Umbilical cord (tissue), 1 donor: ENCODE measurements at regions not wholly inside any gene's neighbourhood (a gene's known extent, or its start where the extent isn't known, plus 50 kb on each side); places are given as distances from the start of the nearest gene placed in this dataset.

ENCODE experiments used
- DNase-seq: peaks from one replicate; pipeline ENCODE4 v3.0.0-alpha.2; 2015; ENCODE audit warnings: low spot score

DNA sequence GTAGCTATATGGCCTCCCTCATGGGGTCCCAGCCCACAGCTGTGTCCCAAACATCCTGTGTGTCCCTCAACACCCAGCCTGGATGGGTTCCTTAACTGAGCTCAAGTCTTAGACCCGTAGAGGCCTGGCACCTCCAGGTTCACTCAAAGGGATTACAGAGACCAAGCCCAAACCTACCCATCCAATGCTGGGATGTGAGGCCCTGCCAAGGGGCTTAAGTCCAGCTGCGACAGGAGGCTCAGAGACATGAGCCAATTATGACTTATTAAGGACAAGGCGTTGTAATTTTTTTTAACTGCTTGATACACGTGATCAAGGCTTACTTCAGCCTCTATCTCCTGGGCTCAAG, 105.6 kb upstream of the RET start:
- no peak for DNase-seq

DNA sequence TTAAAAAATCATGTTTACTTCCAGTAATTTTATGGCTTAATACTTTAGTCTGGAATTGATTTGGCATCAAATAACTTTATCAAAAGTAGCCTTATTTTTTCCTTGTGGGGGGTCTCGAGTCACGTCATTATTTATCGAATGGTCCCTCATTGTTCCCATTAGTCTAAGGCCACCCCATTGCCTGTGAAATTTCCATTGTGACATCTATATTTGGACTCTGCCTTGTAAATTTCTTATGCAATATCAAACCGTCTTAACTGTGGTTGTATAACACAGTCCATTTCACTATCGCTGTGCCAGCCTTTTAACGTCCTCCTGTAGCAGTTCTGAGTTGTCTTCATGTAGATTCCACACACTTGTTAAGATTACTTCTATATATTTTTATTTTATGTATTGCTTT, 103.9 kb upstream of the RET start:
- no peak for DNase-seq

DNA sequence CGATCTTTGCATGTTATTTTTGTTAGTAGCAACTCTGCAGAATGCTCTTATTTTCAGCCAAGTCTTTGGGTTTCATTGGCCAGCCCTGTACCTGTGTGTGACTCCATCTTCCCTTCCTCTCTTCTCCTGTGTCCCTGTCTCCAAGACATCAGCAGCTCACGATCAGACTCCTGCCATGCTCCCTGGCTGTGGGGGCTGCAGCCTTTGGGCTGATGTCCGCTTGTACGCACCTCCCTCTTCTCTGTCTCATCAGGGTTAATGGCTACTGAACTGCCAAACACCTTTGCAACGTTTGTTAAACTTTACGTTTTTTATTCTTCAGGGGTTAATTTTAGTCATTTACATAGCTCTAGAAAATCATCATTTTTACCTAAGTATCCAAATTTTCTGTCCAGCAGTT, 103.5 kb upstream of the RET start:
- DNase-seq, result no peak

- no peak for DNase-seq
Measured at GRCh38 chr10:42973870-42974692, 102.8 kb upstream of the RET start.

GRCh38 chr10:42974693-42975002, 102.2 kb upstream of the RET start:
- DNase-seq, result no peak

DNA sequence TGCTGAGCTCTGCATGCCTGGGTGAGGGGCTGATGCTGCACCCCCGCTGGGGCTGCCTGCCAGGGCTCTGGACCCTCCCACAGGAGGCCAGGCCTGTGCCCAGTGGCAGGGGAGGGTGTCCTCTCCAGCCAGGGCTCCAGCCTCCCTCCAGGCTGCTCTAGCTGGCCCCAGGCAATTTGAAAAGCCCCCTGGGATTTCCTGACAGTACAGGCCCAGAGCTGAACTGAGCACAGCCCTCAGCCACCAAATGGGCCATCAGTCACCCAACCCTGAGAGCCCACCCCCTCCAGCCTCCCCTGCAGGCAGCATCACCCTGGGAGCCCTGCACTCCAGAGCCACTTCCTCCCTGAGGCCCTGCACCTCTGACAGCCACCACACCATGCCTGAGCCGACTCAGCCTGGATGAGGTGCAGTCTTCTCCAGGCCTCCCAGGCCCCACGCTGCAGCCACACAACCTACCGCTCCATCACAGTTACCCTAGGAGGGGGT, 101.8 kb upstream of the RET start:
- DNase-seq, result no peak

DNA sequence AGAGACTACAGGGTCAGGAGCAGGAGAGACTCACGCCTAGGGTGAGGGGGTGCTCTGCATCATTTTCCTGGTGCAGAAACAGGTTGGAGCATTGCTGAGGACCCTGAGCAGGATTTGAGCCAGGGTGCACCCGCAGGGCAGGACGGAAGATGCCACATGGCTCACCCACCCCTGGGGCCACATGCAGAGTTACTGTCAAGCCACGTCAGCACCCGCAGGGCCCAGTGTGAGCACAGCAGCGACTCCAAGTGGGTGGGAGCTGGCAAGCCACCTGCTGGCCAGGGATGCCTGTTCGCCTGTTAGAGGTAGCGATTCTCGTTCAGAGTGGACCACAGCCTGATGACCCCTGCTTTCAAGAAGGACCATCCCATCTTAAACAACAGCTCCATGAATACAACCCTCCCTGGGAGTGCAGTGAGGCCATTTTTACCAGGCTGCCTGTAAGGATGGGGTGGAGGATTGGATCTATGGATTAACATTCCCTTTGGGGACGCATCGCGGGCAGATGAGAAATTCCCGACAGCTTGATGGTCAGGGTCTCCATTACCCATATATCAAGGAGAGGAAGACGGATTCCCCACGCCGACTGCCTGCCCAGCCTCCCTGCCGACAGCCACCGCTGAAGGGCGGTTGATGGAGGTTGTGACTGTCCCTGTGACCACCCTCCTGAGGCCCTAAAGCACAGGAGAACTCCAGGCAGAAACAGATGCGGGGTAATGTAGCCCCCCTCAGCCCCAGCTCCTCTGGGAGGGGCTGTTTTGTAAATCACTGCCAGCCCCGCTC, 101.1 kb upstream of the RET start:
- no peak for DNase-seq

DNA sequence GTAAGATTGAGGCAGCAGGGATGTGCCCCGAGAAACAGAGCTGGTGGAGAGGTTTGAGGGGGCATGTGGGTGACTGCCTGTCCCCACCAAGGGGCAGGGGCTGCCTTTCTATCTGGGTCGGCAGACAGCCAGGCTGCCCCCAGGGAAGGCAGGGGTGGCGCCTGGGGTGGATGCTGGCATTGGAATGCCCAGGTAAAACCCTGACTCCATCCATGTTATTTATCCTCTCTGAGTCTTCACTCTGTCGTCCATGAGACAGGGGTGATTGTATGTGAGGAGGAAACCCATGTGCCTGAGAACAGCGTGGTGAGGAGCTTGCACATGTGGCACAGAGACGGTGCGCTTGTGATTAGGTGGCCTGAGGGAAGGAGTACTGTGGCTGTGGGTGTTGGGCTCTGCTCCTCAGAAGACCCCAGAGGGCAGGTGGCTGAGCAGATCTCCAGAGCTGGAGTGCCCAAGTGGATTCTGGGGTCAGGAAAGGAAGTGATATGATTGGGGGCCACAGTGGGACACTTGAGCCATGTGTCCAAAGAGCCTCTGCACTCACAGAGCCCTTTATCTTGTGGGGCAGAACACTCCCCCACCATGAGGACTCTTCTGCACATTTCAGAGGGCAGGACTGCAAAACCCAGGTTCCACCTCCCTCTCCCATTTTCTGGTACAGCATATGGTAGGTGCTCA, 100.4 kb upstream of the RET start:
- DNase-seq, result no peak

GRCh38 chr10:42977032-42977416, 99.8 kb upstream of the RET start:
- no peak for DNase-seq

DNA sequence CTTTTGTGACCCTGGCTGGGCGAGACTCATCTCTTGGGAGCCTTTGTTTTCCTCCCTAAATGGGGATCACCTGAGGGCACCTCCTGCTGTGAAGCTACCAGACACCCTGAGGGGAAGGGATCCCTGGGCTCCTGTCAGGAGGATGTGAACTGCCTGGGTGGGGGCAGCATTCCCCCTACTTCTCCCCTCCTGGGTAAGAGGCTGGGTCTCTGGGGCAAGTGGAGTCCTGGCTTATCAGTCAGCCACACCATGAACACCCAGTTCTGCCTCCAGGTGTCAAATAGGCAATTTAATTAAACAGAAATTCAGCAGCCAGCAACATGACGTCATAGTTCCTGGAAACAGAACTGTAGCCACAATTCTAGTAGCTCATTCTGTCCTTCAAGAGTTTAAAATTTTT, 97.7 kb upstream of the RET start:
- no peak for DNase-seq

DNA sequence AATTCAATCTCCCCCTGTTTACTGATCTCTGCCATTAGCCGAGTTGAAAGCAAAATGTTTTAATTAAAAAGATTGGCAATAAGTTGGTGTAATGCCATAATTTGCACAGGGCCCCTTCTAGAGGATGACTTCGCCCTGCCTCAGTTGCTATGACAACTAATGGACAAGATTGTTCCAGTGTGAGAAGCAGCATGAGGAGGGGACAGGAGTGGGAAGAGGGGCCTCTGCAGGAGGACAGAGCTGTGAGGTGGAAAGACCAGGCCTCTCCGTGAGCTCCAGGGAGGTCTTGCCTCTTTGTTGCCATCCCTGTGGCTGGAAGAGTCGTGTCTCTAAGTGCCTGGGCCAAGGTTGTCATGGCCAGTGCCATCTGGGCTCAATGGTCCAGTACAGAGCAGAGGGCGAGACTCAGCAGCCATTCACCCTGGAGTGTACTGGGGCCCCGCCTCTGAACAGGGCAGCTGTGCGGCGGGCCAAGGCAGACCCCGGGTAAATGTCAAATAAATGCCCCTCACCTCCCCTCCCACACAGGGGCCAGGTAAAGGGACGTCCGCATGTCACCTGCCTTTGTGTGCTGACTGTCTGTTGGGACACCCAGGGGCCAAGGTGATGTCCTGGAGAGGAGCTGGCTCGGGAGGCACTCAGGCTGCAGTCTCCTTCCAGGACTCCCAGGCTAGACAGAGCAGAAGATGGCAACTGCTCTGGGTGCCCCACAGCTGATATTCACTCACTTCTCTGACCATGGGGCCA, 97.0 kb upstream of the RET start:
- no peak for DNase-seq

GRCh38 chr10:42980553-42981357, 96.1 kb upstream of the RET start:
- DNase-seq, result no peak

DNA sequence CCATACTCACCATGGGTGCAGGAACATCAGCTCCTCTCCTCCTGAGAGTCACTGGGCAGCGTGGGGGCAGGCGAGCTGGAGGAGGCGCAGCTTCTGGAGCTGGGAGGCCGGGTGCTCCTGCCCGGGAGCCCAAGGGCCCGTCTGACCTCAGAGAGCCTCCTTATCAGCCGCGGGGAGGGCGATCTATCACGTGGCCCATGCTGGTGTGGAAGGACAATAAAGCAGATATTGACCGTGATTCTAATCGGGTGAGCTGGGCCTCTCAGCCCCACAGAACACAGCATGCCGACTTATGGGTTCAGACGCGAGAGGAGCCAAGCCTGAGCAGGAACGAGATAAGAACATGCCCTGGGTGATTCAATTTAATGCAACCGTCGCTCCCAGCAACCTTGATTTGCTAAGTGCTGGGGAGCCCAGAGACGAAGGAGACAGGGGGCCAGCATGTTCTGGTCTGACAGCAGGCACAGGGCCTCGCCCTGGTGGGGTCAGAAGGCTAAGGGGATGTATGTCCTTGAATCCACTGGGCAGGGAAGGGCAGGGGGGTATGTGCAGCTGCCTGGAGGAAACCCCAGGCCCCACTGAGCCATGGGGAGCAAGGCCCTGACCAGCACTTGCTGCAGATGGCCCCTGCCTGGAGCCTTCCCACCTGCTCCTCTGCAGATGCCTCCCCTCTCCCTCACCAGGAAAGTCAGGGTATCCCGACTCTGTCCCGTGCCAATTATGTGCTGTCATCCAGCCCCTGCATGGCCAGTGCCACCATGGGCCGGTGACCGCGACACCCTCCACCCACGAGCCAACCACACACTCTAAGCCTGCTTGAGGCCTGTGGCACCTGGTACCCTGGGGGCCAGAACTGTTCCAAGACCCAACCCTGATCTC, 95.3 kb upstream of the RET start:
- peak; percentile 54 for DNase-seq

- DNase-seq, result no peak
Measured at GRCh38 chr10:42982891-42983506, 93.9 kb upstream of the RET start.

DNA sequence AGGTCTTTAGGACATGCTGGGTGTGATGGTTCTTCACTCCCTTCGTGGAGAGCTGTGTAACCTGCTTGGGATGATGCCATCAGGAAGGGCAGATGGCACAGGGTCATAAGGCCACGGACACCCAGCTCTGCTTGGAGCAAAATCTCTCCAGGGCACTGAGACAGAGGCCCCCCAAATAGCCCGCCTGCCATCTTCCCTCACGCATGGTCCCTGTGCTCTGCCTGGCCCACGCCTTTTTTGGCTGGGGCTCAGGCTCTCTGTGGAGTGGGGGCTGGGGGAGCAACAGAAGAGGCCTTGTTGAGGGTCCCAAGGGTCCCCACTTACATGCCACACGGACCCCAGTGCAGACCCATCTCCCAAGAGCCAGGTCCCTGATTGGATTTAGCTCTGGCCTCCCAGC, 93.3 kb upstream of the RET start:
- no peak for DNase-seq

DNA sequence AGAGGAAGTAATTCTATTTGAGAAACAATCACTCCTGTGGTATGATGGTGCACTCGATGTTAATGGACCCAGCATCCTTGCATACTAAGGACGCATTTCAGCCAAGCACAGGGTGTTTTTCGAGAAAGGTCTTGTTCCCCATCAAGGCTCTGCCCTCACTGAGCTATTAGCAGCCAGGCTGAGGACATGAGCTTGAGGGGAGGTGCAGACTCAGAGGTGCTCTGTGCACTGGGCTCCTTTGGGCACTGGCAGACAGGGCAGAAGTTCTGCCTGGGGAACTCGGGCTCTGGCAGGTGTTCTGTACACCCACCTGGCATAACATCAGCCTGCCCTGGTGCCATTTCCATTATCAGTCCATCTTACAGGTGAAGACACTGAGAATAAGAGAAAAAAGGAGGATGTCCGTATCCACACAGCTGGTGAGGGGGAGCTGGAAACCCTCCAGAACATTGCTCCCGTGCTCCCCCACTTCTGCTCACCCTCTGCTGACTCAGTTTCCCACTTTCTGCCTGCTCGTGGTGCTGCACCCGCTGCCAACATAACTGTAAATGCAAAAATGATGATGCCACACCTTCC, 92.7 kb upstream of the RET start:
- no peak for DNase-seq

- DNase-seq, result no peak
Measured at GRCh38 chr10:42984761-42985325, 92.0 kb upstream of the RET start.

- DNase-seq, result no peak
Measured at GRCh38 chr10:42985436-42986316, 91.2 kb upstream of the RET start.
